SIG-M5 (cell line): ENCODE measurements at regions not wholly inside any gene's neighbourhood (a gene's known extent, or its start where the extent isn't known, plus 50 kb on each side); places are given as distances from the start of the nearest gene placed in this dataset.

Experiments
- DNase-seq: peaks from one replicate; lab custom pipeline; 2025; lab: John Stamatoyannopoulos, UW

DNA sequence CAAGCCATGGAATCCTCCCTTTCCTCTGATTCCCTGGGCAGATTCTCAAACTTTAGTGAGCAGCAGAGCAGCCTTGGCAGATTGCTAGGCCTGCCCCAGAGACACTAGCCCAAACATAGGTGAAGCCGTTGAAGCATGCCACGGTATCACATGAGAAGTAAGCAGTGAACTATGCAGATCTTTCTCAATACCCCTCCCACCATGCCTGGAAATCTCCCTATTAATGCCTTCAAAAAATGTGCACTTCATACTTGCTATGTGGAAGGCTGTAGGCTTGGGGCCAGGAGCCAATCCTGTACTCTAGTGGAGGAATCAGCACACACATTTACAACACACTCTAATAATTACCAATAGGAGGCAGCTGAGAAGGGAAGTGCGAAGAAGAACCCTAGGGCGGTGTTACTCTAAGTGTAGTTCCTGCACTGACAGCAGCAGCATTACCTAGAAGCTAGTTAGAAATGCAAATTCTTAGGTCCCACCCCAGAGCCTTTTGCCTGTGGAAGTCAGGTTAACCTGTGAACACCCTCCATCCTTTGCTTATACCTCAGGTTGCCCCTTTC lies 305.1 kb upstream of the SPRED2 start:
- DNase-seq = no peak

DNA sequence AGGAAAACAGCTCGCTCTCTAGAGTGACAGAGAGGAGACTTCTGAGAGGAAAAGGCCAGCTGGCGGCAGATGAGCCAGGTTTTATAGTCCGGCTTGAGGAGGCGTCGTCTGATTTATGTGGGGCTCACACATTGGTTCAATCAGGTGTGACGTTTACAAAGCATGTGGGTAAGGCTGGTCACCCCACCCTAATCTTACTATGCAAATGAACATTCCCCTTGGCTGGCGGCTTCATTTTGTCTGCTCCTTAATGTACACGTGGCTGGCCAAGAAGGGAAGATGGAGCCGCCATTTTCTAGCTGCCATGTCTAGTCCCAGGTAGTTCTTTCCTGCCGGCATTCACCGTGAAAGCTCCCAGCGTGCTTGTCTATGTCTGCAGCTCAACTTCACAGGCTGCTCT lies 299.1 kb upstream of the SPRED2 start:
- no peak for DNase-seq

GRCh38 chr2:65730186-65730585 lies 297.8 kb upstream of the SPRED2 start:
- DNase-seq = no peak

GRCh38 chr2:65729246-65729645 lies 296.8 kb upstream of the SPRED2 start:
- DNase-seq = no peak

- DNase-seq = no peak
These were observed 296.2 kb upstream of the SPRED2 start for GRCh38 chr2:65728477-65729180.

DNA sequence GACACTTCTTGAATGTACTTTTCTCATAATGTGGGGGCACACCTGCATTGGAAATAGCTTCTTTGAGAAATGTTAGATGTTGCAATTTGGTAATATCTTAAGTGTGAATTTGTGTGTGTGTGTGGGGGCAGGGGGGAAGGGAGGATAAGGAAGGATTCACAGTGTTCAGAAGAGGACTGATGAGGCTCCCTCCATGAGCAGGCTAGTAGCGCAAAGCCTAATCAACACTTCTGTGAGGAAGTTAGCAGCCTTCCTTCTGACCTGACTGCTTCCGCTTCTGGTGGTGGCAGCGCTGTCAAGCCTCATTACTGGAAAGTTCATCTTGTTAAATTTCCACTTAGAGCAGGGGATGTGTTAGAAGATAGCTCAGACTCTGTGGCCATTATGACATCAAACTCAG lies 295.4 kb upstream of the SPRED2 start:
- no peak for DNase-seq

DNA sequence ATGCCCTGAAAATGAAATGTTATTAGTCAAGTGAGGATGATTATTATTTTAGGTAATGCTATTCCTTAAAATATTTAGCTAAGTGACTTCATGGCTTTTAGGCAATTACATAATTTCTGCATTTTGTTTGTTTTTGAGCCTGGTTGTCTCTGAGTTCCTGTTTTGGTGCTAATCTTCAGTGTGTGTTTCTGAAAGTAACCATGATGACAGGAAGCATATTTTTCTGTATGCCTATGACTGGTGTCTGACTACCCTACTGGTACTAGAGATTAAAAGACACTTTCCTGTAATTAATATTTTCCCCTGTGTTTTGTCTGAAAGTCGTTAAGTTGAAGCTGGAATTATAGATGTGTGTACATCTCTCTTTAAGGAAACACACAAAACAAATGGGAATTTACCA lies 295.0 kb upstream of the SPRED2 start:
- no peak for DNase-seq

DNA sequence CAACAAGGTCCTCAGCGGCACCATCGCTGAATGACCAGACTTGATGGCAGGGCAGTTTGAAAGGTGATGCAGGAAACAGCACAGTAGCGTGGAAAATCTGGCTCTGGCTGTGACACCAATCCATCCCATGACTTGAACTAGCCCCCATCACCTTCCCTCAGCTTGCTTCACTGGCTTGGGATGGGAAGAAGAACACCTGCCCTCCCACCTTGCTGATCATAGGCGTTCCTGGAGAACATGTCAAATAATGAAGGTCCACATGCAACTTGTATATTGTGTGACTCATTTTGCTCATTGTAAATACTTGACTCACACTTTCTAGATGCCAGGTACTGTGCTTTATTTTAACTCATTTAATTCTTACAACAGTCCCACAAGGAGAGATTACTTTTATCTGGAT lies 292.4 kb upstream of the SPRED2 start:
- DNase-seq = no peak

DNA sequence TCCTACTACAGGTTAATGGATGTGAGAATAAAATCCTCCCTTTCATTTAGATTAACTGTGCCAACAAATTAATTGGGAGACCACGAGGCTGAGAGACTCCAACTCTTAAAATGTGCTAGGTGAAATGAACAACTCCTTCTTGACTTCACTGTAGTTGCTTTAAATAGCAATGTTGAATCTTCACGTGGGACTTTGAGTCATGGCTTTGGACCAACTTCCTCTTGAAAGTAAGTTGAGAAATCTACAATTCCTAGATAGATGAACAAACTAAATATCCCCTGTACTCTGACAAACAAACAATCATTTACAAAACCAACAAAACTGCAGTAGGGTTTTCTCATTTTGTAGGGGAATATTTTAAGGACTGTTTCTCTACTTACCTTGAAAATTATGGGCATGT lies 291.9 kb upstream of the SPRED2 start:
- no peak for DNase-seq

DNA sequence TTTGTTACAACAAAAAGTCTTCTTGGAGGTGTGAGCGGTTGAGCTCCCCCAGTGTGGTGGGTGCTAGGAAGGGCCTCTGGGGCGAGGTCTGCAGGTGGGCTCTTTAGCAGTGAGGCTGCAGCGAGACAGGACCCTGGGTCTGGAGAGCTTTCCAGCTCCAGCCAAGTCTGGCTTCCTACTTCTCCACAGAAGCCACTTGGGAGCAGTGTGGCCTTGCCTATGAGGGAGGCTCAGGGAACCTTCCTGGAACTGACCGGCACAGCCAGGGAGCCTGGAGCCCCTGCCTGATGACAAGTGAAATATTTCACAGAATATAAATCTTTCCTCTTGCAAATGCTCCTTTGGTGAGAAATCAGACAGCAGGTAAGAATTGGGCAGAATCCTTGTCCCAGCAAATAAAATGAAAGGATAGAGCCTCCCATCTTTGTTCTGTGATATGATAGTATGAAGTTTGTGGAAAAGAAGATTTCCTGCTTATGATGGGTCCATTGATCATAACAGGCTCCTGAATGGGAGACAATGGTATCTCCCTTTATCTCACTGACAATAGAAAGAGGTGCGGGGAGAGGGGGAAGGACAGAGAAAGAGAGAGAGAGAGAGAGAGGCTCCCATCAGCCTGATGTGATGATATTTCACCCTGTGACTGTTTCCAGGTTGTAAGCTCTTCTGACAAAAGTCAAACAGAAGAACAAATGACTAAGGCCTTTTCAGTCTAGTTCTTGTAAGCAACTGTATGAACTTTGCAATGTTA lies 289.8 kb upstream of the SPRED2 start:
- no peak for DNase-seq

- no peak for DNase-seq
These were observed 284.3 kb upstream of the SPRED2 start for GRCh38 chr2:65716698-65717097.

DNA sequence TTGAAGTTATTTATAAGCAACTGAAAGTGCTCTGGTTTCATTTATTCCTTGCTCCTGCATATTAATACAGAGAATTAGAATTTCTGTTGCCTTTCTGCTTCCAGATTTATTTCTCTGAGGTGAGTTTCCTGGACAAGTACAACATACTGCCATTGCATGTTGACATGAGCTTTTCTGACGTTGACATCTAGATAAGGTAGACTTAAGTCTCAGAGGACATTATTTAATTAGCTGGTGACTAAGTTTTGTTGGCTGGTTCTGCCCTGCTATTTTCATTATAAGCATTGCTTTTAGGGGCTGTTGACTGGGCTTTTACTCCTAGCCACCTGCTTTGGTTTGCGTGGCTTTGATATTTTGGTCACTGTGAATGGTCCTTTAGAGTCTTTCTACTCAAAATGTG lies 282.9 kb upstream of the SPRED2 start:
- no peak for DNase-seq

DNA sequence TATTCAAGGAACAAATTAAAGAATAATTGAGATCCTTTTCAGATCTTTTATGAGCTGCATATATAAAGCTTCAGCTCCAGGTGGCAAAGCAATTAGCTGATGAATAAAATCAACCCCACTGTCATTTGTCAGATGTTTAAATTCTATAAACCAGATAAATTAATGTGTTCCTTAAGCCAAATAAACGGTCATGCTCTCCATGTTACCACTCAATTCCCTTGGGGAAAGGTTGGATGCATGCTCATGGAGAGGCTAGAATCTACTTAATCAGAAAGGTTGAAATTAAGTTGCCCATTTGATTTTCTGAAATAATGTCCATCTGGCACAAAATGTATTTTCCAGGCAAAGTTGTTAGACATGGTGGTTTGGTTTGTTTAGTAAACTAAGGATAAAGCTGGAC lies 282.5 kb upstream of the SPRED2 start:
- no peak for DNase-seq

DNA sequence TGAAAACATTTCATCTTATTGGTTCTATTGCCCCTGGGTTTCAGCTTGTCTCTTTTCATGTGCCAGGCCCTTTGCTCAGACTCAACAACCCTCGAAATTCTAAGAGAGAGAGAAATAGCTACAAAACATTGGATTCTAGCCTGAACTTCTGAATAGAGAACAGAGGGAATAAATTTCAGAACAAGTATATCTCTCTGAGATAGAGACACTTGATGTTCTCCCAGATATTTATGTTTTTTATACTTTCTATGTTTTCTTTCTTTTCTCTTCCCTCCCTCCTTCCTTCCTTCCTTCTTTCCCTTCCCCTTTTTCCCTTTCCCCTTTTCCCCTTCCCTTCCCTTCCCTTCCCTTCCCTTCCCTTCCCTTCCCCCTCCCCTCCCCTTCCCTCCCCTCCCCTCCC lies 279.5 kb upstream of the SPRED2 start:
- no peak for DNase-seq

GRCh38 chr2:65710779-65711295 lies 278.4 kb upstream of the SPRED2 start:
- no peak for DNase-seq

DNA sequence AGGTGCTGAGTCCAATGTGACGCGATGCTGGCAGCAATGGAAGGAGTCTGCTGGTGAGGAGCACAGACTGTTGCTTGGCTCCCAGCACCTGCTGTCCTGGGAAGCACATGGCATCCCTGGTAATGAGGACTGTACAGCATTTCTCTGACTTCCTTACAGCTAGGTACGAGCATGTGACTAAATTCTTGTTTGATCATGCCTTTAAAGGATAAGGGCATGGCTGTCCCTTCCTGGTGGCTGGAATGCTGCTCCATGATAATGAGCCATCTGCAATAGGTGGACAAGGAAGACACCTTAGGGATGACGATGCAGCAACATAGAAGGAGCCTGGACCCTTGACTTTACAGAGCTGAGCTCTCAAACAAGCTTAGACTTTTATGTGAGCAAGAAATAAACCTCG lies 278.0 kb upstream of the SPRED2 start:
- DNase-seq = no peak

GRCh38 chr2:65708086-65708485 lies 275.7 kb upstream of the SPRED2 start:
- DNase-seq = no peak

DNA sequence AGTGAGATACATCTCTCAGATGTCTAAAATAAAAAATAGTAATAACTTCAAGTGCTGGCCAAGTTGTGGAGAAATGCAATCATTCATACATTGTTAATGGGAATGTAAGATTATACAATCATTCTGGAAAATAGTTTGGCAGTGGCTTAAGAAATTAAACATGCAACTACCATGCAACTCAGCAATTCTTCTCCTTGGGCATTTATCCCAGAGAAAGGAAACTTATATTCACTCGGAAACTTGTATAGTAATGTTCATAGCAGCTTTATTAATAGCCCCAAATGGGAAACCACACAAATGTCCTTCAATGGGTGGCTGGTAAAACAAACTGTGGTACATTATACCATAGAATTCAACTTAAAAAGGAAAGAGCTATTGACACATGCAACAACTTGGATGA lies 274.0 kb upstream of the SPRED2 start:
- no peak for DNase-seq

DNA sequence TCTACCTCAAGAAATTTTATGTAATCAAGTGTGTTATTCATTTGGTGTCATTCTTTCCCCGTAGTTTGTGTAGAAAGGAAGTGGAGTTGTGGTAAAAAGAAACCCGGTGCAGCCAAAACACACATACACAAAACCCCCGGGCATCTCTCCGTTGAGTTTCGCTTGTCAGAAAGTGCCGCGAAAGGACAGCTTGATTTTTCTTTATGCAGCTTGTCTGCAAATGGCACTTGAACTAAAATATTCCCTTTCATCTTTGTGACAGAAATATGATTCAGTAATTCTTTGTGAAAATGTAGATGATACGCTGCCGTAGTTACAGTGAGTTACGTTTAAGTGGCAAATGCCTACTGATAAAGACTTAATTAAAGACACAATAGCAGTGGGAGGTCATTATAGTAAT lies 268.8 kb upstream of the SPRED2 start:
- no peak for DNase-seq

- DNase-seq = no peak
These were observed 268.3 kb upstream of the SPRED2 start for GRCh38 chr2:65700720-65701119.

DNA sequence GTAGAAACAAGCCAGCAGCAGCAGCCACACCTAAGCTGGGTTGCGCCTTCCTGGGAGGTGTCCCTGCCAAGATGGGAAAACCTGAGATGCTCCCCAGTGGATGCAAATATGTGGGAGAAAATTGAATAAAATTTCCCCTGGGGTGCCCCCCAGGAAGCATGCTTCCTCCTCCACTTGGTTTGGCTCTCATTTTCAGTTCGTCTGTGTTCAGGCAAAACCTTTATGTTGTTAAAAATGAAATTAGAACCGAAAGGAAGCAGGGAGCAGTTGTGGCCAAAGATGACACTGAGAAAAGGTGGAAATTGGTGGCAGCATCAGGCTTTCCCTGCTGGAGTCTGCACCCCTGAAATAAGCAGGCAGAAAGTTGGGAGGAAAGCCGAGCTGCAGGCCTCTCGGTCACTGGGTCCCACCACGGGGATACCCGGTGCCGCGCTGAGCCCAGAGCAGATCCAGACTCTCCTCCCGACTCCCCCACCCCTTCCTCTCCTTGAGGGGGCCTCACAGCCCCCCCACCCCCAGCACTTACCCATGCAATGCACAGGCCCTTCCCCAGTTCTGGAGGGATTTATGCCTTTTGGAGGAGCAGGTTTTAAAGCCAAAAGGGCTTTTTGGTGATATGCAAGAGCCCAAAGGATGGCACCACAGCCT lies 267.7 kb upstream of the SPRED2 start:
- DNase-seq = no peak

GRCh38 chr2:65691816-65692215 lies 259.4 kb upstream of the SPRED2 start:
- DNase-seq = no peak
